Mesothelial cell of epicardium (in vitro differentiated cells): ENCODE measurements at regions not wholly inside any gene's neighbourhood (a gene's known extent, or its start where the extent isn't known, plus 50 kb on each side); places are given as distances from the start of the nearest gene placed in this dataset.

Experiments
- DNase-seq, 2 experiments: peaks; one replicate each; pipeline ENCODE4 v3.0.0; 2021; ENCODE audit warnings: low spot score in 2 of 2; ENCODE audit not compliant: unreplicated experiment in 2 of 2
- H3K27ac Mint-ChIP-seq: 2 replicates; pipeline ENCODE4 v1.8.0; 2021; ENCODE audit warnings: mixed read lengths
- H3K27me3 Mint-ChIP-seq: 2 replicates; pipeline ENCODE4 v1.8.0; 2021; ENCODE audit warnings: low read depth, mixed read lengths
- H3K36me3 Mint-ChIP-seq: 2 replicates; pipeline ENCODE4 v1.8.0; 2021; ENCODE audit warnings: mixed read lengths
- H3K4me1 Mint-ChIP-seq: 2 replicates; pipeline ENCODE4 v1.8.0; 2021; ENCODE audit warnings: mixed read lengths
- H3K4me3 Mint-ChIP-seq: 2 replicates; pipeline ENCODE4 v1.8.0; 2021; ENCODE audit warnings: mild to moderate bottlenecking, moderate library complexity, mixed read lengths
- H3K9me3 Mint-ChIP-seq: 2 replicates; pipeline ENCODE4 v1.8.0; 2021; ENCODE audit warnings: mixed read lengths
- CTCF ChIP-seq: fragments of 200-600 bp; sonication (generic); IDR thresholded peaks from one replicate; pipeline ENCODE4 v1.5.0; 2021; ENCODE audit warnings: antibody characterized with exemption; ENCODE audit not compliant: unreplicated experiment

- DNase-seq, result no peak
- Mint-ChIP-seq H3K9me3 (peaks cover 6% of the 10 kb centered on the region), H3K4me1 (peaks cover 19% of the 10 kb centered on the region), H3K4me3 (no peak overlapping the region), H3K27me3 (peaks cover 3% of the 10 kb centered on the region), H3K36me3 (no peaks in the 10 kb centered on the region), H3K27ac (no peak overlapping the region)
- TF ChIP-seq CTCF, result no peak
Measured at GRCh38 chr15:57767481-57767880, 61.0 kb downstream of the POLR2M start.

- H3K9me3 Mint-ChIP-seq, result no peaks in the 10 kb centered on the region
- H3K4me1 Mint-ChIP-seq, result peaks cover 19% of the 10 kb centered on the region
- H3K4me3 Mint-ChIP-seq, result no peak overlapping the region
- no peak overlapping the region for H3K27ac Mint-ChIP-seq
- peaks cover 3% of the 10 kb centered on the region for H3K27me3 Mint-ChIP-seq
- DNase-seq, result no peak
- TF ChIP-seq CTCF, result no peak
- H3K36me3 Mint-ChIP-seq, result no peaks in the 10 kb centered on the region
Measured at GRCh38 chr15:57769266-57769665, 62.8 kb downstream of the POLR2M start.

- TF ChIP-seq CTCF, result no peak
- no peaks in the 10 kb centered on the region for H3K9me3 Mint-ChIP-seq
Measured at GRCh38 chr15:57770495-57770894, 64.0 kb downstream of the POLR2M start.

GRCh38 chr15:57772223-57772957 lies 65.9 kb downstream of the POLR2M start:
- H3K4me1 Mint-ChIP-seq, result peaks cover 37% of the 10 kb centered on the region
- no peak for DNase-seq
- H3K9me3 Mint-ChIP-seq, result no peaks in the 10 kb centered on the region
- no peak for TF ChIP-seq CTCF
- no peaks in the 10 kb centered on the region for H3K36me3 Mint-ChIP-seq
- H3K4me3 Mint-ChIP-seq, result no peak overlapping the region
- H3K27me3 Mint-ChIP-seq, result peaks cover 5% of the 10 kb centered on the region
- no peak overlapping the region for H3K27ac Mint-ChIP-seq

More at GRCh38 chr15:57770495-57770894, 64.0 kb downstream of the POLR2M start:
- Mint-ChIP-seq H3K27me3 (peaks cover 5% of the 10 kb centered on the region), H3K36me3 (no peaks in the 10 kb centered on the region), H3K27ac (no peak overlapping the region), H3K4me1 (peaks cover 21% of the 10 kb centered on the region), H3K4me3 (no peak overlapping the region)
- DNase-seq, result no peak

- TF ChIP-seq CTCF, result no peak
- Mint-ChIP-seq H3K27ac (no peak overlapping the region), H3K36me3 (no peaks in the 10 kb centered on the region), H3K4me3 (no peak overlapping the region), H3K27me3 (peaks cover 5% of the 10 kb centered on the region), H3K4me1 (peaks cover 37% of the 10 kb centered on the region), H3K9me3 (no peaks in the 10 kb centered on the region)
- no peak for DNase-seq
Measured at GRCh38 chr15:57773051-57773450, 66.5 kb downstream of the POLR2M start.

- no peak overlapping the region for H3K4me3 Mint-ChIP-seq
- no peaks in the 10 kb centered on the region for H3K9me3 Mint-ChIP-seq
- peaks cover 6% of the 10 kb centered on the region for H3K27me3 Mint-ChIP-seq
- H3K27ac Mint-ChIP-seq, result no peak overlapping the region
- TF ChIP-seq CTCF, result no peak
- DNase-seq, result no peak
- H3K36me3 Mint-ChIP-seq, result no peaks in the 10 kb centered on the region
- H3K4me1 Mint-ChIP-seq, result peaks cover 23% of the 10 kb centered on the region
Measured at GRCh38 chr15:57777003-57777402, 70.5 kb downstream of the POLR2M start.
